Activated T-cell treated with anti-CD3 and anti-CD28 coated beads for 24 hours (primary cell): ENCODE measurements at regions not wholly inside any gene's neighbourhood (a gene's known extent, or its start where the extent isn't known, plus 50 kb on each side); places are given as distances from the start of the nearest gene placed in this dataset.

Source experiments
- DNase-seq: peaks from one replicate; pipeline ENCODE4 v3.0.0-alpha.2; 2020; ENCODE audit warnings: low read depth

DNA sequence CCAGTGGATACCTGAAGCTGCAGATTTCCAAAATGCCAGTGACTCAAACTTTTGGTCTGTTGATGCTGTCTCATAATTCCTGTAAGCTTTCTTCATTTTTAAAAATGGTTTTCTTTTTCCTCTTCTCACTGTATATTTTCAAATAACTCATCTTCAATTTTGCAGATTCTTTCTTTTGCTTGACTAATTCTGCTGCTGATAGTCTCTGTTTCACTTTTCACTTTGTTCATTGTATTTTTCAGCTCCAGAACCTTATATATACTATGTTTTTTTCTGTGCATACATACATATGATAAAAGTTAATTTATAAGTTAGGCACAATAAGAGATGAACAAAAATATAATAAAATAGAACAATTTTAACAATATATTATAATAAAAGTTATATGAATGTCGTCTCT, 237.7 kb upstream of the GPRIN3 start:
- DNase-seq: no peak

DNA sequence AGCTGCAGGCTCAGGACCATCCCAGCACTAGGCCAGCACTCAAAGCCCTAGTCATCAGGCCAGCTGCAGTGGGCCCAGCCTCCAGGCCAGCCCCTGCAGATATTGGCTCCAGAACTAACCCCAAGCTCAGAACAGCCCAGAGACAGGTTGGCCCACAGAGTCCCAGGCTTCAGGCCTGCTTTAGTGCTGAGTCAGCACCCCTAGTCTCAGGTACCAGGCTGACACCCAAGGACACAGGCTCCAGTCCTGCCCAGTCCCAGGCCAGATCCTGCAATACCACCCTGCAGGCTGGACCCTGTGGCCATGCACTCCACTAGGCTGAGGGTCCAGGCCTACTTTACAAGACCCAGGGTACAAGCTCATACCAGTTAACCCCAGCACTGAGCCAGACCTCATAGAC, 234.4 kb upstream of the GPRIN3 start:
- DNase-seq: no peak

DNA sequence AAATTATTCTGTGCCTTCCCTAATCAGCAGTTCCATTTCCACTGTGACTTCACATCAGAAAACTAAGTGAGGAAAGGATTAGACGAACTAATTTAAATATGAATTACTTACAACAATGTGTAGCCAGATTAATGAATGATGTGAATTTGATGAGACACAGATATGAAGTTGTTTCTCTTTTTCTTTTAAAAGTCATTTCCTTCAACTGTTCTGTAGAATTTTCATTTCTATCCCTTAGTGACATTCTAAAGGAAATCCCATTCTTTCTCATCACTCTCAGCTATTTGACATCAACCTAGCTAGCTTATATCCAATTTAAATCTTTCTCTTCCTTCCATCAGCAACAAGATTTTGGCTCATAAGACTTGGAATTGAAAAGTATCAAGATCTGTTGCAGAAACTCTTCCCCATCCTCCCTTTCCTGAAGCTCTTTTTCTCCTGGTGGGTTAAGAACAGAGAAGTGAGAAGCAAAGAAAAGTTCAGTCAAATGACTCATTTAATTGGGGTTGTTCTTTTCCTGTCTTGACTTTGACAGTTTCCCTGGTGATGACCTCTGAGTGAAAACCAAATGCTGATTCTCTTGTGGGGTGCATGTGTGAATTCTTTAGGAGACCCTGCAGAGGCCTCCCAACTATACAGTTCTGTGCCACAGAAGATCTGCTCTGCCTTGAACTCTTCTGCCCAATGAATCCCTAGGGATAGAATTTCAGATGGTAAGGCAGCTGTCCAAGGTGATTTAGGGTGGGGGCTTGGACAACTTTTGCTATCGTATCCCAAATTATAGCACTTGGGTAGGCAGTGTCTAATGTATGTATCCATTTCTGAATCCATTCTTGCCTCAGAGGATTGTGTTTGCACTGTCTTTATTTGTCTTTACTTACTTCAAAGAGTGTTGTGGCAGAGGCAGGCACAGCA, 232.5 kb upstream of the GPRIN3 start:
- DNase-seq: no peak

DNA sequence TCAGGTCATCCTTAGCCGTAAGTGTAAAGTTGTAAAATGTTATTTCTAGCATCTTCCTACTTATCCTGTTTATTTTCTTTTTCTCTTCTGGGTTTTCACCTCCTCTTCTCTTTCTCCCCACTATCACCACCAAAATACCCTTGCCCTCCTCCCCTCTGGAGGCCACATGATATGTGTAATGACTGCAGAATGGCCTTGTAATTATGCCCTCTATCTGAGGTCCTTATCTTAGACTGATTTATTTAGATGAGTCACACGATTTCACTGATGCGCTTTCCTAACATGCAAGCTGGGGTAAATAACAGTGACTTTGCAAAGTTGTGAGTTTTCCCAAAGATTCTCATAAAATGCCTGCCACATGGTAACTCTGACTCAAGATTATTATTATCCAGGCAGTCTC, 231.8 kb upstream of the GPRIN3 start:
- DNase-seq: no peak

DNA sequence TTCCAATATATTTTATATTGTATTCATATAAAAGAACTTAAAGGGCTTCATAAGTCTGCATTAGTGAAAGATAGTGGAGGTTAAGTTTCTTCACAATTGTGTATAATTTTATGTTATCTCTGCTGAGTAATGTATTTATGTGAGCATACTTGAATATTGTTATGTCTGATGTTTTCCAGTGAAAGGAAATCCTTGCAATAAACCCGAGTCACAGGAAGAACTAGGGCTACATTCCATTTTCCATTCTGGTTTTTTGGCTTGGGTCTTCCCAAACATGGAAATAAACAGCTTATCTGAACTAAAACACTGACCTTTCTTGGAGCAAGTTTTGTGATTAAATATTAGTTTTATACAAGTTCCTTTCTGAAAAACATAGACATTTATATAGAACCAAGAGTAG, 231.3 kb upstream of the GPRIN3 start:
- DNase-seq: no peak

DNA sequence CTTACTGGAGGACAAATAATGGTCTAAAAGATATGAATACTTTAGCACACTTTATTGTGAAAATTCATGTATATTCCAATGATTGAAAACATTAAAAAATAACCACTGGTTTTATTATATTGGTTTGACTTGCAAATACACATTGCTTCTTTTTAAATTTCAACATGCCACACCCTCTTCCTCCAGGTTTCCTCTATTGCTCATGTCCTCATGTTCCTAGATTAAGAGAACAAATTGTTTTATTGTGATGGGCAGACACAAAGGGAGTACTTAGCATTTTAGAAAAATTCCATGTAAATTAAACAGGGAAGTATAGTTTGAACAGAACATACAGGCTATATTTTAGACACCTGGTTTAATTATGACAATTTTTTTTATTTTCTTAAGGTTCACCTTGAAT, 230.6 kb upstream of the GPRIN3 start:
- DNase-seq: no peak

DNA sequence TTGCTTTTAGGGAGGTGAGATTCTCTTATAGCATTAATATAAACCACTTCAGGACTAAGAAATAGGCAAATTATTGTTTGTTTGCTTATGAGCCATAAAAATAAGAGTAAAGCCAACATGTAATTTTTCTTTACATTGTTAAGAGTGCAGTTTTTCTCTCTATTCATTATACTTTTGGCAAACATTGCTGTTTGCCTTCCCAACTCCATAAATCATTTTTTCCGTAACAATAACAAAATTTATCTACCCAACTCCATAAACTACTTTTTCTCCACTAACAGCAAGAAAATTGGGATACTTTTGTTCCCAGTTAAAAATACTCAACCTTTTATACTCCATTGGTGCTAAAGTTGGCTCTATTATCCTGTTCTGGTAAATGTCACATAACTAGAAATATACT, 229.7 kb upstream of the GPRIN3 start:
- no peak for DNase-seq

GRCh38 chr4:89535251-89535650, 227.7 kb upstream of the GPRIN3 start:
- DNase-seq: no peak

DNA sequence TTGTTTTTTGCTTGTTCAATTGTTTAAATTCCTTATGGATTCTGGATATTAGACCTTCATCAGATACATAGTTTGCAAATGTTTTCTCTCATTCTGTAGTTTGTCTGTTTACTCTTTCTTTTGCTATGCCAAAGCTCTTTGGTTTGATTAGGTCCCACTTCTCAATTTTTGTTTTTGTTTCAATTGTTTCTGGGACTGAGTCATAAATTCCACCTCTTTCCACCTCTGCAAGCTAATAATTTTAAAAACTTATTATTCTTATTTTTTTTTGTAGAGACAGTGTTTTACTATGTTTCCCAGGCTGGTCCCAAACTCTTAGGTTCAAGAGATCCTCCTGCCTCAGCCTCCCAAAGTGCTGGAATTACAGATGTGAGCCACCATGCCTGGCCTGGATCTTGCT, 226.8 kb upstream of the GPRIN3 start:
- no peak for DNase-seq

- no peak for DNase-seq
Measured at GRCh38 chr4:89531932-89532640, 224.5 kb upstream of the GPRIN3 start.

GRCh38 chr4:89528526-89529133, 221.0 kb upstream of the GPRIN3 start:
- no peak for DNase-seq

DNA sequence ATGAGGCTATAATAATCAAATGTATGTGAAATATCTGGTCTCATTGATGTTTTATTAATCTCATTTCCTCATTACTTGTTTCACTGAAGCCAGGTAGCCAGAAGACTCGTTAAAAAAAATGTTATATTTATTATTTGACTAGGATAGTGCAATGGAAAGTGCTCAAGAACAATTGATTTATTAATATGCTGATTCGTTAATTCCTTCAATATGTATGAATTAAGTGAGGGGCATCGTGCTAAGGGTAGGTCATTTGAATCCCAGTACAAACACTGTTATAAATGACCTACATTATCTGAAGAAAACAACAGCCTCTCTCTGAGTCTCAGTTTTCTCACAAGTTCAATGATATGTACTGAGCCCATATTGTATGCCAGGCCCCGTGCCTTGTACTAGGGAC, 214.2 kb upstream of the GPRIN3 start:
- DNase-seq: no peak

GRCh38 chr4:89519771-89520320, 212.2 kb upstream of the GPRIN3 start:
- DNase-seq: no peak

GRCh38 chr4:89518259-89518658, 210.7 kb upstream of the GPRIN3 start:
- DNase-seq: no peak

DNA sequence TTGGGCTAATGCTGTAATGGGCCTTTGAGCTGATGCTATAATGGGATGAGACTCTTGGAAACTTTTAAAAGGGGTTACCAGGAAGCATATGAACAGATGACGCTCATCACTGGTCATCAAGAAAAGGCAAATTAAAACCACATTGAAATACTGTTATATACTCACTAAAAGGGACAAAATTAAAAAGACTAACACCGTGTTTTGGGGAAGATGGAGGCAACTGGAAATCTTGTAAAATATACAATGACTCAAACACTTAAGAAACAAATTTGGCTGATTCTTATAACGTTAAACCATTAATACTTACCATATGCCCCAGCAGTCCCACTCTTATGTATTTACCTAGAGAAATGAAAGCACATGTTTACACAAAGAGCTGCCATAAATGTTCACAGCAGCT, 207.2 kb upstream of the GPRIN3 start:
- DNase-seq: no peak

- no peak for DNase-seq
Measured at GRCh38 chr4:89511776-89512175, 204.2 kb upstream of the GPRIN3 start.

GRCh38 chr4:89509708-89510281, 202.2 kb upstream of the GPRIN3 start:
- peak; percentile 12 for DNase-seq

GRCh38 chr4:89506866-89507491, 199.4 kb upstream of the GPRIN3 start:
- DNase-seq: no peak

GRCh38 chr4:89502581-89502980, 195.0 kb upstream of the GPRIN3 start:
- no peak for DNase-seq

DNA sequence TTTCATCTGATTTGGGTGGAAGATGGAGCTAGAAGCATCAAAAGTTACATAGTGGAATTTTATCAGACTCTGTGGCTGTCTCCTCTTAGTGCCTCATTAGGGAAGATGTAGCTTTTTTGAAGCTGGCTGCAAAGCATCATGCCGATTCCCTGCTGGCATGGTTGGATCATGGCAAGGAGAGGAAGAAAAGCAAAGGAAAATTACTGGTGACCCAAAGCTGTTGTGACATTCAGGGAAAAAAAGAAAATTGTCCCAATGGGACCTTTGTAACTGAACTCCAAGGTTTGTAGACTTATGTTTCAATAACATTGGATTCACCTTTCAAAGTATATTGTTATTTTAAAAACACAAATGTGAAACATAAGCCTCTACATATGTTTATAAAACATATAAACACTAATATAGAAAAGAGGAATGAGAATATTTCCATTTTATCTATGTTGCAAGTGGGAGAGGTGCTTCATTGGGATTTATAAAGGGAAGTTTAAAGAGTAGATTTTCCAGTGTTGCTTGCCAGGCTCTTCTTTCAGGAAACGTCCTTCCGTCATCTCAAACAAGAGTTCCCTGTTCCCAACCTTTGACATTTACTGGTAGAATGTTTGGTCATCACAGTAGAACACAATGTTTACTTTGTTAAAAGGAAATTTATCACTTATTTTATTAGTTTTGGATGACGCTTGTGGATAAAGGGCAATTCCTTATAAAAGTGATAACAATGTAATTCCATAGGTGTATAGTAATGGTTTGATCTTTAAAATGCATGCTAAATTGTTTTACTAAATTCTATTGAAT, 190.1 kb upstream of the GPRIN3 start:
- no peak for DNase-seq

- DNase-seq: no peak
Measured at GRCh38 chr4:89496851-89497250, 189.3 kb upstream of the GPRIN3 start.
